Heart left ventricle (tissue), 16 donors: ENCODE measurements at regions not wholly inside any gene's neighbourhood (a gene's known extent, or its start where the extent isn't known, plus 50 kb on each side); places are given as distances from the start of the nearest gene placed in this dataset.

ENCODE experiments used
- ATAC-seq, 4 donors: fragments of 200-7000 bp; cut with Tn5 transposase; one replicate each; pipeline ENCODE4 v1.9.1; 2020 to 2022; ENCODE audit warnings: moderate library complexity in 4 of 4, mild to moderate bottlenecking in 3 of 4, moderate number of reproducible peaks in 1 of 4
- DNase-seq, 5 donors: peaks; one replicate each; pipeline ENCODE4 v3.0.0-alpha.2; 2020
- H3K27ac ChIP-seq, 12 donors: fragments of 200-600 bp; sonication (generic) in 4 of 12; one replicate each; pipeline versions ENCODE4 v1.5.0 to v1.8.0; 2016 to 2022; ENCODE audit warnings: mild to moderate bottlenecking in 2 of 12
- H3K27me3 ChIP-seq, 9 donors: fragments of 200-600 bp; sonication (generic) in 2 of 9; one replicate each; pipeline versions ENCODE4 v1.5.1 to v1.8.0; 2016 to 2022; ENCODE audit warnings: mild to moderate bottlenecking in 3 of 9
- H3K36me3 ChIP-seq, 9 donors: fragments of 200-600 bp; sonication (generic) in 2 of 9; one replicate each; pipeline versions ENCODE4 v1.5.0 to v1.8.0; 2018 to 2022; ENCODE audit warnings: mild to moderate bottlenecking in 2 of 9
- H3K4me1 ChIP-seq, 12 donors: fragments of 200-600 bp; sonication (generic) in 4 of 12; one replicate each; pipeline versions ENCODE4 v1.5.0 to v1.8.0; 2016 to 2022; ENCODE audit warnings: mild to moderate bottlenecking in 3 of 12
- H3K4me3 ChIP-seq, 12 donors: fragments of 200-600 bp; sonication (generic) in 4 of 12; one replicate each; pipeline versions ENCODE4 v1.5.0 to v1.8.0; 2017 to 2022; ENCODE audit warnings: mild to moderate bottlenecking in 9 of 12, moderate library complexity in 4 of 12
- H3K9me3 ChIP-seq, 12 donors: fragments of 200-600 bp; sonication (generic) in 4 of 12; one replicate each; pipeline versions ENCODE4 v1.5.0 to v1.8.0; 2016 to 2022; ENCODE audit warnings: mild to moderate bottlenecking in 1 of 12
- CTCF ChIP-seq, 12 donors: fragments of 200-600 bp; sonication (generic) in 4 of 12; IDR thresholded peaks; one replicate each; pipeline versions ENCODE4 v1.5.0 to v1.8.0; 2018 to 2022; ENCODE audit warnings: antibody characterized with exemption in 12 of 12, mild to moderate bottlenecking in 5 of 12
- POLR2A ChIP-seq, 2 donors: fragments of 450-650 bp; IDR thresholded peaks; one replicate each; pipeline ENCODE4 v1.6.1; 2017; ENCODE audit warnings: antibody characterized with exemption in 2 of 2, mild to moderate bottlenecking in 2 of 2, moderate library complexity in 2 of 2
- WGBS, 4 donors: extraction: QIAGEN DNeasy Blood & Tissue Kit in 2 of 4; methylation state at CpG; one replicate each; pipeline versions ENCODE4 v1.1.5 to v1.1.7; 2013 to 2018; 5-methylcytosine and 5-hydroxymethylcytosine counted together
- intact Hi-C, 10 donors: fragments of 100-400 bp; cut with DNase I; formaldehyde crosslinking; loops; one replicate each; pipeline versions ENCODE4 v1.11.1 to v1.14.2; 2022
- donor health status: ischemic (EF 13 %, LVEDD 7.1; RV severe dilation, severe dysfunction).
- donor health status: healthy with polysubstance abuse.
- donor health status: DM: no; HTN: yes; CAD: no.
- donor health status: DM: no; HTN: no; CAD: no.
- donor health status: ischemic (EF 25% LVEDD 6.9; RV normal size, moderate dysfunction).
- donor health status: ischemic (EF 25% LVEDD 5.7; RV mildly dilated, moderate dysfunction).
- donor health status: healthy.
- donor health status: DM: yes; HTN: yes; CAD: no.
- donor health status: ischemic (EF 35%, LVEDD 5.7; RV mildly dilated, moderate dysfunction).
- donor health status: nonischemic (EF 11% LVEDD 7.7; RV severe dilation, severe dysfunction).
- donor health status: DM: yes; HTN: yes; CAD: no.
- donor health status: PGD.
- donor health status: ischemic (EF 29% LVEDD 5.4; RV normal size, mild dysfunction).
- donor health status: nonischemic (EF 23%, LVEDD 6.1; RV moderate dilation, normal function).

GRCh38 chr7:17679458-17679857 lies 260.8 kb downstream of the SNX13 start:
- DNase-seq = peak in 2 of 5 donors; percentile 42 to 55
- Histone ChIP-seq H3K27ac (peak overlapping the region in 1 of 12 donors; percentile 75), H3K4me3 (no peak overlapping the region), H3K27me3 (no peaks in the 10 kb centered on the region), H3K36me3 (no peaks in the 10 kb centered on the region), H3K9me3 (no peaks in the 10 kb centered on the region), H3K4me1 (peaks cover 0 to 45% (median 16%) of the 10 kb centered on the region in 12 donors)
- intact Hi-C loops = loop anchor here in 1 of 10 donors (10.0 kb wide), 1 partner anchor 1985 kb away; no protein-coding TSS in a partner anchor
- no peak for TF ChIP-seq CTCF (IDR thresholded peaks at IDR 0.05)
- TF ChIP-seq POLR2A (IDR thresholded peaks at IDR 0.05) = no peak
- 50 to 68% (median 58%) methylated on average over 4 of the region's 4 CpGs for WGBS, 4 donors
- ATAC-seq = peak; percentile 33 to 87 (median 68)

- Histone ChIP-seq H3K4me1 (peaks cover 0 to 45% (median 16%) of the 10 kb centered on the region in 12 donors), H3K27ac (peak overlapping the region in 1 of 12 donors; percentile 75), H3K4me3 (no peak overlapping the region), H3K36me3 (no peaks in the 10 kb centered on the region), H3K9me3 (no peaks in the 10 kb centered on the region), H3K27me3 (no peaks in the 10 kb centered on the region)
- WGBS, 4 donors = 22 to 35% (median 32%) methylated on average over 6 of the region's 6 CpGs
- ATAC-seq (peak in 3 of 4 donors; percentile 46 to 77 (median 76)), DNase-seq (peak in 1 of 5 donors; percentile 57)
- no peak for TF ChIP-seq CTCF (IDR thresholded peaks at IDR 0.05)
- TF ChIP-seq POLR2A (IDR thresholded peaks at IDR 0.05) = no peak
- intact Hi-C loops = loop anchor here in 6 of 10 donors (5.0 to 10.0 kb wide), 5 partner anchors 262 to 1985 kb away; partner anchors contain the start of gene SNX13 (in 1 of the 6)
These were observed 260.3 kb downstream of the SNX13 start for GRCh38 chr7:17680026-17680425.

- TF ChIP-seq POLR2A (IDR thresholded peaks at IDR 0.05) = no peak
- peak; percentile 33 to 72 (median 62) for TF ChIP-seq CTCF (IDR thresholded peaks at IDR 0.05)
- ATAC-seq (peak in 1 of 4 donors; percentile 20), DNase-seq (no peak)
- 24 to 41% (median 38%) methylated on average over 5 of the region's 5 CpGs for WGBS, 4 donors
- no peaks in the 10 kb centered on the region for H3K27me3 ChIP-seq
- intact Hi-C loops = loop anchor here in 6 of 10 donors (5.0 to 10.0 kb wide), 5 partner anchors 261 to 1984 kb away; partner anchors contain the start of gene SNX13 (in 1 of the 6)
- no peaks in the 10 kb centered on the region for H3K36me3 ChIP-seq
- no peak overlapping the region for H3K4me3 ChIP-seq
- peaks cover 0 to 45% (median 16%) of the 10 kb centered on the region in 12 donors for H3K4me1 ChIP-seq
- peak overlapping the region in 1 of 12 donors; percentile 75 for H3K27ac ChIP-seq
- H3K9me3 ChIP-seq = no peaks in the 10 kb centered on the region
These were observed 259.3 kb downstream of the SNX13 start for GRCh38 chr7:17680943-17681351.

- WGBS, 4 donors = 76 to 89% (median 81%) methylated on average over 4 of the region's 4 CpGs
- H3K36me3 ChIP-seq = no peaks in the 10 kb centered on the region
- no peaks in the 10 kb centered on the region for H3K27me3 ChIP-seq
- no peak for TF ChIP-seq POLR2A (IDR thresholded peaks at IDR 0.05)
- no peak for TF ChIP-seq CTCF (IDR thresholded peaks at IDR 0.05)
- ATAC-seq (no peak), DNase-seq (no peak)
- H3K27ac ChIP-seq = no peak overlapping the region
- no peak overlapping the region for H3K4me3 ChIP-seq
- intact Hi-C loops = loop anchor here in 6 of 10 donors (5.0 to 10.0 kb wide), 5 partner anchors 260 to 1983 kb away; partner anchors contain the start of gene SNX13 (in 1 of the 6)
- H3K4me1 ChIP-seq = peaks cover 0 to 45% (median 16%) of the 10 kb centered on the region in 12 donors
- no peaks in the 10 kb centered on the region for H3K9me3 ChIP-seq
These were observed 258.3 kb downstream of the SNX13 start for GRCh38 chr7:17681965-17682364.
